HG02642 (cell line): ENCODE measurements at regions not wholly inside any gene's neighbourhood (a gene's known extent, or its start where the extent isn't known, plus 50 kb on each side); places are given as distances from the start of the nearest gene placed in this dataset.

Experiments
- ATAC-seq: cut with Tn5 transposase; IDR thresholded peaks from one replicate; pipeline ENCODE4 v1.9.1; 2021; ENCODE audit warnings: mild to moderate bottlenecking; ENCODE audit not compliant: unreplicated experiment, poor library complexity

DNA sequence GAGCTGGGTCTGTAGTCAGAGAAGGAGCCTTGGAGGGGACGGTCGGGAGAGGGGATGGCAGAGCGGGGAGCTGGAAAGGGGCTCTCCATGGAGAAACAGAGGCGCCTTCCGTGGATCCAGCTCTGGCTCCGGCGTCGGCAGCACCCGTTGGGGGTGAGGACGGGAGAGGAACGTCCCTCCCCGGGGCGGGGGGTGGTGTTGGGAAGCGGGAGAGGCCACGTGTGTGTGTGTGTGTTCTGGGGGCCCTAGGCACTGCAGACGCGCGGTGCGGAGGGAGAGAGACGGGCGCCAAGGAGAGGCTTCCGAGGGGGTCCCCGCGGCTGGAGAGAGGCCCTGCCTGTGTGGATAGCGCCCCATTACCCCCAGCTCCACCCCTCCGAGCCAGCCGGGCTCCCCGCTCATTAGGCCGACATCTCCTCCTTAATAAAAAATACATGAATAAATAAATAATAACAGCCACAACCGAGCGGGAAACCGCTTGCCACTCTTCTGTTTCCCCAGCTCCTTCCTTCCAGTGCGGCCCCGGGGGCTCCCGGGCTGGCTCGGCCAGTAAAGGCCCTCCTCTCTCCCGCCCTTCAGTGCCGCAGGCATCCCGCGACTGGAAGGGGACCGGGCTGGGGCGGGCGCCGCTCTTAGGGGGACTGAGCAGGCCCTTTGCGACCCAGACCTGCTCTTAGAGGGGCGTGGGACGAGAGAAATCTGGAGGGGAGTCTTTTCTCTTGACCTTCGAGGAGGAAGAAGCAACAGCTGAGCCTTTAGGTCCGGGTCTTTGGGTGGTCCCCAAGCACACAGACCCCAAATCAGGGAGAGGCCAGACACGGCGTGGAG lies 71.3 kb upstream of the ARAP3 start:
- no peak for ATAC-seq

DNA sequence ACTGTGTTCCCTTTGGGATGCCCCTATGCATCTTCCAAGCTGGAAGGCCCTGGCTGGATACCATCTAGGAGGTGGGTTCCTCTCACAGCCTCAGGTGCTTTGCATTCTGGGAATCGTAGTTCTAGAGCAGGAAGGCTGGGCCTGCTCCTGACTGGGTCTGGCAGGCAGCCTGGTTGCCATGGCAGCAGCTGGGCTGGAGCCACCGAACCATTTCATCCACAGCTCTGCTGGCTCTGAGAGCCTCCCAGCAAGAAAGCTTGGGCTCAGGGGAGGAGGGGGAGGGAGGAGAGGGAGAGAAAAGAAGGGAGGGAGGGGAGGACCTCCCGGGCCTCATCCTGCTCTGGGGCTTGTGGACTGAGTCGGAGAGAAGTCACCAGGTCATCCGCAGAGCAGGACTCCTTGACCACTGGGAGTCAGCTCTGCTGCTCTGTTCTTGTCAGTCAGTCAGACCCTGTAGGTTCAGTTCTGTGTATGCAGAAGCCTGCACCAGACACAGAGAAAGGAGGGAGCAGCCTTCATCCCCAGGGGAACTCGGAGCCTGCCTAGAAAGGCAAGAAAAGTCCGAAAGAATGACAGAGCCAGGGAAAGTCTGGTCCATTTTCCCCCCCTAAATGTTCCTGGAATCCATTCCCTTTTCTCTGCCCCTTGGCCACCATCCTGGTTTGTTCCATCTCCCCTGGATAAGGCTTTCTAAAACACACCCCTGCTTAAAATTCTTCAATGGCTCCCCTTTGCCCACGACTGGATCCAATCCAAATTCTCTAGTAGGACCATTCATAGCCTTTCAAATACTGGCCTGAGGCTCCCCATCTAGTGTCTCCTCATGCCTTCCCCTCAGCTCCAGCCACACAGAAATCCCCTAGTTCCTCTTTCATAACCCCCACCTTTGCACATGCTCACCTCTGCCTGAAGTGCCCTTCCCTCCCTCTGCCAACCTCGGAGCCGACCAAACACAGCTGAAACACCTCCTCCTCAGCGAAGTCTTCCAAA lies 65.4 kb upstream of the ARAP3 start:
- peak; percentile 56 for ATAC-seq

DNA sequence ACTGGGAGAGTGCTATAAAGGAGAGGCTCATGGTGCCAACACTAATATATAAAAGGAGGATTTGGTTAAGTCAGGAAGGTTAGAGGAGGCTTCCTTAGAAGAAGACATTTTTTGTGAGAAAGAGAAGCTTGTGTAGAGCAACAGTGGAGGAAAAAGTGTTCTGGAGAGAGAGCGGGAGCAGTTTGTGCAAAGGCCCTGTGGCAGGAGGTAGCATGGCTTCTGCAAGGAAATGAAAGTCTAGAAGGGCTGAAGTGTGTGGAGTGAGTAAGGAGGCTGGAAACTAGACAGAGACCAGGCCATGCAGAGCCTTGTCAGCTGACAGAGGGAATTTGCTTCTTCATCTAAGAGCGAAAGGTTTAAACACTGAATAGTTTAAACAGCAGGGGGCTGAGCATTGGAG lies 64.4 kb upstream of the ARAP3 start:
- no peak for ATAC-seq

DNA sequence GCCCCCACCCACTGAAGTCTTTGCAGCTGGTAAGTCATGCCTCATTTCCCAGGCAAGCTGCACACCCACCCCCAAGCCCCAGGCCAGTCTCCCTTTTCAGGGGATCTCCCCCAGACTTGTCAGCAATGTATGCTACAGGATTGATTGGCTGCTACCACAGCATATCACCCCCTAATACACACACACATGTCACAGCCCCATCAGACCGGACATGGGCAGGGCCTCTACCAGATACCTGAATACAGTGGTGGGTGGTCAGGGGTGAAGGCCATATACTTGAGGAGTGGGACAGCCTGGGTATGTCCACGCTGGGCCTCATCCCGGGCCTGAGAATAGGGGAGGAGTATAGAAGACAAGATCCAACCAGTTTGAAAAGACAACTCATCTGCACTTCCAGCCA lies 63.4 kb upstream of the ARAP3 start:
- no peak for ATAC-seq

DNA sequence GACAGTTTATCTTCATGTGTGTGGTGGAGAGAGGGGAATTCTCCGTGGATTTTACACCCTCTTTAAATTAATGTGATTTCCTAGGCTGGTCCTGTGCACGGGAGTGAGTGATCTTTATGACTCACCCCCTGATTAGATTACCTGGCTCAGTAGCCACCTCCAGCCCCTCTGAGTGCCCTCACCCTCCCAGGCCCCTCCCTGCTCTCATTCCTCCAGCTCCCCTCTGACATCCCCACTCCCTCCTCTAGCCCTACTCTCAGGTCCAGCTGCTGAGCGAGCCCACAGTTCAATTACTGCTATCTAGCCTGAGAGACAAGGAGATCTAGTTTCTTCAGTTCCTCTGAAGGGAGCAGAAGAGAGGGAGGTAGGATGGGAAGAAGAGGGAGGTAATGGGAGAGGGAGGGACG lies 61.8 kb upstream of the ARAP3 start:
- ATAC-seq, result no peak

DNA sequence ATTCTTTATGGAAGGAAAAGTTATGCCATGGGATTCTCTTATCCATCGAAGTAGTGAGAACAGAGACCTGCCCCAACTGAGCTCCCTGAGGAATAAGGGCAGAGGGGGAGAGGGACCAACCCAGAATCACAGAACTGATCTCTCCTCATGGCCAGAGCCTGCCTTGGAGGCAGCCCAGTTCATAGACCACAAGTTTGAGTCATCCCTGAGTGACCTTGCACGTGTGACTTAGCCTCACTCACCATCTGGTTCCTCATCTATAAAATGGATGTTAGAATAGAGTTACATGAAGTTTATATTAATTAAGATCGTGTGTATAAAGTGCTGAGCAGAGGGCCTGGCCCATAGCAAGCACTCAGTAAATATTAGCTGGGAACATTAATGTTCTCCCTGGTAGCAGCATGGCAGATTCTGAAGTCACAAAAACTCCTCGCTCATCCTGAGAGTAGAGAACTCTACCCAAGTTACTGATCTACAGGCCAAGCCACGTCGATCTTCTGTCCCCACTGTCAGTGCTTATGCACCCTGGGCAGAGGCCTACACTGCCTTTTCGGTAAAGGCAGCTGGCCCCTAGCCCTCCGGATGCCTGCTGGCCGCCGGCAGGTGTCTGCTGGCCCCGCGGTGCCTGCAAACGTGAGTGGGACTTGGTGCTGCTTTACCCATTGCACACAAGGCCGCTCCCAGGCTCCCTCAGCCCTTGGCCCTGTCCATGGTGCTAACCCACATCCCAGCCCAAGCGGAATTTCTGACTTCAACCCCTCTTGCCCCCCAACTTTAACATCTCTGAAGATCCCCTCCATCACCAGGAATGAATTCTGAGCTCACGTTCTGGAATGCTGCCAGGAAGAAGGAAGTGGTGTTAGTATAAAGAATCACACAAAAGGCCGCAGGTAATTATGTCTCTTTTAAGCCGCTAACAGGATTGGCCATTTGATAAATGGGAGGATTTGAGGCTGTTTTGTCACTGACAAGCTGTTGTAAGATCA lies 61.1 kb upstream of the ARAP3 start:
- ATAC-seq, result no peak

DNA sequence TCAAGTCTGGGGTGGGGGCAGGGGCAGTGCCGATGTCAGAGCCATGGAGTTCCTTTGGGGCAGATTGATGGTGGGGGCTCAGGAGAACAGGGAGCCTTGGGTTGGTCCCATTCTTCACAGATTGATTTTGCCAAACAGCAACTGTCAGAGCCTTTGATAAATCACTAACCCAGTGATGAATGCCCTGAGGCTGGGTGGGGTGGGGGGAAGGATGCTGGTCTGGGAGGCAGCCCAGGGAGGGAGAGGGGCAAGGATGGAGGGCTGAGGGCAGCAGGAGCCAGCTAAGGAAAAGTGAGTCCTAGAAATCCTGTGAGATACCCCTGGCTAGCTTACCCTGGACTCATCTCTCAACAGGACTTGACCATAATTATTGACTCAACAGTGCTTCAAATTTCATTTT lies 60.1 kb upstream of the ARAP3 start:
- ATAC-seq, result no peak

DNA sequence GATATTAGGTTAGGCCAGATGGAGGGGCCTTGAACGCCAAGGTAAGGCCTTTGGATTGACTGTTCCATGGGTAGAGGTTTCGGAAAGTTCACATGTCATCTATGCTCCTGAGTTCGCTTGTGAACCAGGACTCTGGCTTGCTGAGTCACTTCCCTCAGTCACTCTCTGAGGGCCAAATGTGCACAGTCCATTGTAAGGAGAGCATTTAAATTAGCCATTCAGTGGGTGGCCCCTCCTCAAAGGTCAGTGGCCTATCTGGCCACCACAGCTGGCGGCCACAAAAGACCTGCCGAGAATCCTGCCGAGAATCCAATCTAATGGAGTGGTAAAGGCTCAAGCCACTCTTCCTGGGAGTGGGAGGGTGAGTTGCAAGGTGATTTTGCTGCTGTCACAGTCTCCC lies 58.9 kb upstream of the ARAP3 start:
- no peak for ATAC-seq

DNA sequence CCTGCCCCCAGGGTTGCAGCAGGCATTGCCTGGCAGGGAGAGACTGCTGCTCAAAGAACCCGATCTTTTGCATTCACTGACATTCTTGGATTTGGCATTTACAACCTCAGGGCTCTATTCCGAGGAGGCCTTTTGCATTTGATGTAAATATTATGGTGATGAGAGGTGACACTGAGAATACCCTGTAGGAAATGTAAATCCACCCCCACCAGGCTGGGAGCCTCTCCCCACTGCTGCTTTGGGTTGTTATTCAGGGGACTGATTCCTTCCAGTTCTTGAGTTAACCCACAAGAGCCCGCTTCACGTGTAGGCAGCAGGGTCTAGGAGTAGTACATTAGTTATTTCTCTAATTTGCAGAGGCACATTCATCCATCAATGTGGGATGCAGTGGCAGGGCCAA lies 55.5 kb upstream of the ARAP3 start:
- ATAC-seq, result no peak

DNA sequence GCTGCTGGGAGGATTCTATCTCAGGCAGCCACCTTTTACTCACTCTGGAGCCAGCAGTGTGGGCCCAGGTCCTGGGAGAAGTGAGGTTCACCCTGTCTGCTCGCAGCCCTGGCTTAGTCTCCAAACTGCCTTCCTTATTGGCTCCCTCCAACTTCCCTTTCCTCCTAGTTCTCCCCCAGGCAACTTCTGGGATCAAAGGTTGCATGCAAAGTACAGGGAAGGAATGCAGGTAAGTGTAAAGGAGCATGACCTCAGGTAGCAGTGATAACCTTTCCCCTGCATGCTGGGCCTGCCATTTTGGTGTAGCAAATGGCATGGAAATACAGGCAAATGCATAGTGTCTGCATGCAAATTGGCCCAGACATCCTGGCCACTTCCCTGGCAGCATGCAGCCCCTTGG lies 53.8 kb upstream of the ARAP3 start:
- no peak for ATAC-seq

DNA sequence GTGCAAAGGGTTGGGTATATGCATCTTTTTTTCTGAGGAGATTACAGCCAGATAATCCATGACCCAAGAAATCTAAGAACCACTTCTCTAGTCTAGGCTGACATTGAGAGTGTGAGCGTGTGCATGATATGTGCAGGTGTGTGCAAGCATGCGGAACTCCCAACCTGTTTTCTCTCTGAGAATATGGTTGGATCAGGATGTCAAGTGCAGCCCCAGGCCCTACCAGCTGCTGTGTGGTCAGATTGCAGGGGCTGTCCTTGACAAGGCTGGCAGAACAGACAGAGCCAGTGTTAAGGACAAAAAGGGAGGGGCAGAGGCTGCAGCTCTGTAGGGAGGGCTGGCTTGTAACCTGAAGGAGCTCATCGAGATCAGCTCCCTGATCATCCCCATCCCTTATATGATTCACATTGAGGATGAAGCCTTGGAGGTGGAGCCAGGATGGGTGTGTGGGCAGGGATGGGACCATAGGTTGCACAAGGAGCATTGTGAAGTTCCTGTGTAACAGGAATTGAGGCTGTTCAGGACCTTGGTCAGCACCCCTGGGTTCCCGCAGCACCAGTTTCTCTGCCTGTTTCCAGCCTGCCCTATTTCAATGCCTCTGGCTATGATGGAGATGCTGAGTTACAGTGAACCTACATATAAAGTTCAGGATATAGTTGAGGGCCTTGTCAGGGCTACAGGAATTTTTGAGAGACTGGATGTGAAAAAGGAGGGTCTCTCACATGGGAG lies 52.6 kb upstream of the ARAP3 start:
- no peak for ATAC-seq

DNA sequence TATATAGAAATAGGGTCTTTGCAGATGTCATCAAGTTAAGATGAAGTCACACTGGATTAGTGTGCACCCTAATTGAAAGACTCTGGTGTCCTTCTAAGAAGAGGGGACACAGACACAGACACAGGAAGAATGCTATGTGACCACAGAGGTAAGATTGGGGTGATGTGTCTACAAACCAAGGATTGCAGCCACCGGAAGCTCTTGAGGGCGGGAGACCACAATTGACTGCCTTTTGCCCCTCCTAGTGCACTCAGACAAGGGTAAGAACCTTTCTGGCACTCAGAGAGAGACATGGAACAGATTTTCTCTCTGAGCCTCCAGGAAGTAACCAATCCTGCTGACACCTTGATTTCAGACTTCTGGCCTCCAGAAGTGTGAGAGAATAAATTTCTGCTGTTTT lies 51.2 kb upstream of the ARAP3 start:
- no peak for ATAC-seq

DNA sequence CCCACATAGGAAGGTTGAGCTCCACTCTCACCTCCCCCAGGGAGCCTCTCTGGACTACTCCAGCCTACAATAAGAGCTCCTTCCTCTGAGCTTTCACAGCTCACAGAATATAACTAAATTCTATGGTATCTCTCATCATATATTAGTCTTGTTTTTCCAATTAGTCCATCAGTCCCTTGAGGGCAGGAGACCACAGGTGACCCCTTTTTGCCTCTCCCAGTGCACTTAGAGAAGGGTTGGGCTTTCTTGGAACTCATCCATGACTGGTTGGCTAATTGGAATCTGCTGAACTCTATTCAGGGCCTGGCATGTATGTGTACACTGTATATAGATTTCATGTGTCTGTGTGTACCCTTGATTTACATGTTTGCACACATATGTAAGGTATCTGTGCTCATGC lies 50.4 kb upstream of the ARAP3 start:
- ATAC-seq, result no peak
